Sciatic nerve (tissue), 2 donors: ENCODE measurements at regions not wholly inside any gene's neighbourhood (a gene's known extent, or its start where the extent isn't known, plus 50 kb on each side); places are given as distances from the start of the nearest gene placed in this dataset.

Source experiments
- ATAC-seq: fragments of 200-7000 bp; cut with Tn5 transposase; one replicate; pipeline ENCODE4 v1.9.1; 2020; ENCODE audit warnings: mild to moderate bottlenecking, moderate library complexity
- DNase-seq: peaks from one replicate; pipeline ENCODE4 v3.0.0-alpha.2; 2020; ENCODE audit warnings: low spot score
- intact Hi-C: fragments of 100-400 bp; cut with DNase I; formaldehyde crosslinking; loops from one replicate; pipeline ENCODE4 v1.14.2; 2022
- donor health status: DM: no; HTN: no; CAD: no.
- donor health status: DM: no; HTN: no; CAD: no.

DNA sequence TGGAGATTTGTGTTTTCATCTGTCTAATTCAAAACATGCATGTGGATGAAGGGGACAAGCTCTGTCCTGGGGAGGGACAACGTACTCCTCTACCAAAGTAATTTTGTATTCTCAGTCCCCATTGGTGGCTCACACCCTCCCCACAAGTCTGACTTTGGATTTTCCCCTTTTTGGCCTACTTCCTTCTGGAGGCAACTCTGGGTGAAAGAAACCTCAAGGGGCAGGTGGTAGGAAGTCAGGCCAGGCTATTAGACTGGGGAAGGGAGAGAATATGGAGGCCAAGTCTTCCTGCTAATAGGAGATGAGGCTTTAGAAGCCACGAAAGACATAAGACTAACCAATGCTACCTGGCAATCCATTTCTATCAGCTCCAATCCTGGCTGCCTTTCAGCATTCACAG is 124.9 kb upstream of the RASGRP1 start:
- intact Hi-C loops: loop anchor here (10.0 kb wide), 1 partner anchor 125 kb away; the partner anchor contains the start of gene RASGRP1
- ATAC-seq (no peak), DNase-seq (no peak)

GRCh38 chr15:38690216-38690615 is 125.6 kb upstream of the RASGRP1 start:
- intact Hi-C loops: no loop called here
- ATAC-seq (no peak), DNase-seq (no peak)

DNA sequence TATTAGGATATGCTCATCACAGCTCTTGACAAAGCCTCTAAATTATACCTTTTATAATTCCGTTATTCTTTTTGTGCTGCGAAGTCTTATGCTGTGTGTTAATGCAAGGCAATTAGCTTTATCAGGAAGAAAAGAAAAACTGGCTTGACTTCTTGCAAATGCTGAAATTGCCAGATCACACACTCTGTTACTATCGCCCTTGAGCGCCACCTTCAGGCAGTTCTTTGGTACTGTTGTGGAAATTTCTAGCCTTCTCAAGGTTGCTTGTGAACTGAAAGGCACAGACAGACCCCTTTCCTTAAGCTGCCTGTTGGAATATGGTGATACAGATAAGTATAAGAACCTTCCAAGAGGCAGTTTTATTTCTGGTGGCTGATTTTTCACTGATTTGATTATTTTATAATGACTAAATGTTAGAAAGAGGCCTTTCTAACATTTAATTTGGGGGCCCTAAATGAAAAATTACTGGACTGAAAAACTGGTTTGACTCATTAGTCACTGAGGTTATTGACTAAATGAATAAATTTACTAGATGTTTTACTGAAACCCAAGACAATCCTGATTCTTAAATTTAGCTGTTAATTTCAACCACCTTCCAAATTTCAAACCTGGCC is 126.2 kb upstream of the RASGRP1 start:
- intact Hi-C loops: no loop called here
- peak; percentile 79 for DNase-seq
- peak; percentile 56 for ATAC-seq

DNA sequence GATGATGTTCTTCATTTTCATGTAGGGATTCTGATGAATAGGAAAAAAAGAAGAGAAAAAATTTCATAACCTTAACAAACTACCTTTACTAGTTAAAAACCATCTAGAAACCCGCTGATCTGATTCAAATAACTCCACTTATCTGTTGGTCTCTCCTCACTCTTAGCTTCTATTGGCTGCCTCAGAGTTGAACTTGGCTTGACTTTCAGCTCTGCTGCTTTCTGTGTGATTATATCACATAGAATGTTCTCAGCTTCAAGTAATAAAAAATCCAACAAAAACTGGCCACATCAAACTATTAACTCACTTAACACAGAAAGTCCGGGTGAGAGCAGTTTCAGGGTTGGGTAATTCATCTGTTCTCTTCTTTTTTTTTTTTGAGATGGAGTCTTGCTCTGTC is 126.8 kb upstream of the RASGRP1 start:
- DNase-seq: no peak
- peak; percentile 31 for ATAC-seq
- intact Hi-C loops: no loop called here

DNA sequence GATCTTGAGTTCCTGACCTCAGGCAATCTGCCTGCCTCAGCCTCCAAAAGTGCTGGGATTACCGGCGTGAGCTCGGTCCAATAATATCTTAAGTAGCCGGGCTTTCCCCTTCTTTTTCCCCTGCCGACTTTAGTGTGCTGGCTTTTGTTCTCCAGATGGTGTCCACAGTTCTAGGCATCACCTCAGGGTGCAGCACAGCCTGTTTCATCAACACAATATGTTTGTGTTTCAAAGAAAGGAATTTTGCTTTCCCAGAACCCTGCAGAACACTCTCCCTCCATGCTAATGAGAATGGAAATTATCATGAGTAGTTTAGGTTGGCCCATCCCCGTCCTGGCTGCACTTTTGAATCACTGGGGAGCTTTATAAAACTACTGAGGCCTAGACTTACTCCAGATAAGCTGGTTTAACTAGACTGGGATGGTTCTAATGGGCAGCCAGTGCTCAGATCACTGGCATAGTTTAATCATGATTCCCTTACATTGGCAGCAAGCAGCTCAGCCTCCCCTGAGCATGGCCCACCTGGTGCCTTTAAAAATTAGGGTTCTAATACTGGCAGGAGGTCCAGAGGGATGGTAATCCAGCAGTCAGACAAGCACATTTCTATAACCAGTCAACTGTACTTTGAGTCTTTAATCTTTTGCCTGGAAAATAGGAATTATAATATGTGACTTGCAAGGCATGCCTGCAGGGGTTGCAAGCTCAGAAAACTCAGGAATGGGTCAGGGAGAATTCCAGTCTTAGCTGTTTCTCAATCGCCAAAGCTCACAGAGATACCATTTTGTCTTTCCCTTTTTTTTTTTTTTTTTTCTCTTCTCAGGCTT is 127.6 kb upstream of the RASGRP1 start:
- intact Hi-C loops: no loop called here
- peak; percentile 72 for ATAC-seq

GRCh38 chr15:38692789-38693062 is 128.1 kb upstream of the RASGRP1 start:
- DNase-seq (no peak), ATAC-seq (no peak)
- intact Hi-C loops: no loop called here

More for the DNA sequence above, 127.6 kb upstream of the RASGRP1 start:
- no peak for DNase-seq

GRCh38 chr15:38695249-38696108 is 130.9 kb upstream of the RASGRP1 start:
- intact Hi-C loops: no loop called here

DNA sequence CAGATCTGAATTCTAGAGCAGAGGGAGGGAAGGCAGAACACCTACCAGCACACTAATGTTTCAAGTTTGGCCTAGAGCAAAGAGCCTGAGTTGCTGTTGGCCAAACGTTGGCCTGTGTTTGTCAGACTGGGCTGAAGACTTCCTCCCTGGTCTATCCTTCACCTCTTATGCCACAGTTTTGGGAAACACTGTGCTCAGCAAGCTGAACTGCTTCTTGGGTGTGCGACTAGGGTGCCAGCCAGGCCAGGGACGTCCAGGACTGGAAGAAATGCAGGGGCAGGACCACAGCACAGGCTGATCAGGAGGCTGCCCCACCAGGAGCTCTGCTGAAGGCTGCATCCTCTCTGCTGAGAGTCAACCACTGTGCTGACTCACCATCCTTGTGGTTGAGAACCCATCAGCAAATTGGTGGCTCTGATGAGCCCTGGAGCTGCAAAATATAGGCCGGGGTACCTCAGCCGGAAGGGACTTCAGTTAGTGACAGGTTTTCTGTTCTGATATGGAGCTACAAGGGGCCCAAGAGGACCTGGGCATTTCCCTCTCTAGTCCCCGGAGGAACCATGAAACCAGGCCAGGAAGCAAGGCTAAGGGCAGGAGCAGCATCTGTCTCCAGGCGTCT is 131.6 kb upstream of the RASGRP1 start:
- DNase-seq (no peak), ATAC-seq (no peak)
- intact Hi-C loops: no loop called here

More at GRCh38 chr15:38695249-38696108, 130.9 kb upstream of the RASGRP1 start:
- DNase-seq (no peak), ATAC-seq (no peak)

DNA sequence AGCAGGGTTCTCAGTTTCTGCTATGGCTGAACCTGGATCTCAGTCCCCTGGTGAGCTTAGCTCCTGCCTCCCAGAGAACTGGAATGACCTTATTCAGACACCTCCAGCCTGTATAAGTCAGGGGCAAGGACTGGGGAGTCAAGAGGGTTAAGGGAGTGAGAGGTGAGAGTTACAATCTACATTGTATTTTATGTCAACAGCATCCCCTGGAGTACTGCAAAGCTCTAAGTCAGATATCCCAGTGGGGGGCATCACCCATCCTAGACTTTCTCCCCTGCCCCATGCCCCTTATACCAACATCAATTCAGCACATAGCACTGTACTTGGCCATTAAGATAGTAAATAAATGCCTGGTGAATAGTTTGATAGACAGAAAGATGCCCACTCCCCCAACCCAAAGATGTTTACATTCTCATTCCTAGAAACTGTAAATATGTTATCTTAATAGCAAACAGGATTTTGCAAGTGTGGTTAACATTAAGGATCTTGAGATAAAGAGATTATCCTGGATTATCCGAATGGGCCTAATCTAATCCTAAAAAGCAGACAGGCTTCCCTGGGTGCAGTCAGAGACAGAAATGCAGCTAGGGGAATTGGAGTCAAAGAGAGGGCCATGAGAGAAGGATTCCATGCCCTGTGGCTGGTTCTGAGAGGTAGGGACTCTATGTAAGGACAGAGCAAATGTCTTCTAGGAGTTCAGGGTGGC is 132.3 kb upstream of the RASGRP1 start:
- intact Hi-C loops: no loop called here

DNA sequence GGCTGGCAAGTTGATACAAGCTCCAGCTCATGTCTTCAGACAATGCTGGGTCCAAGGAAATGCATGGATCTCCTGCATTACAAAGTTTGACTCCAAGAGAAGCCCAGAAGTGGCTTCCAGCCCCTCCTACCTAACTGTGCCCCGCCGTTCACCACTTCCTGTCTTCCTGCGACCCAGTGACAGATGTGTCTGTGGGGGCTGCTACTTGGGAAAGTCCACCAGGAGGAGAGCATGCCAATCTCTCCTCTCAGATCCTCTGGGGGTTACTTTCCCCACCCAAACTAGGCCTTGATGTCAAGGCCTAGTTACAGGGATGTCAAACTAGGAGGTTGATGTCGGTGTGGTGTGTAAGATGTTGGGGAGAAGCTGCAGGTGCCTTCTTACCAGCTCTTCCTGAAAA is 133.6 kb upstream of the RASGRP1 start:
- DNase-seq (no peak), ATAC-seq (no peak)
- intact Hi-C loops: no loop called here

More for the DNA sequence above, 132.3 kb upstream of the RASGRP1 start:
- ATAC-seq (no peak), DNase-seq (no peak)

DNA sequence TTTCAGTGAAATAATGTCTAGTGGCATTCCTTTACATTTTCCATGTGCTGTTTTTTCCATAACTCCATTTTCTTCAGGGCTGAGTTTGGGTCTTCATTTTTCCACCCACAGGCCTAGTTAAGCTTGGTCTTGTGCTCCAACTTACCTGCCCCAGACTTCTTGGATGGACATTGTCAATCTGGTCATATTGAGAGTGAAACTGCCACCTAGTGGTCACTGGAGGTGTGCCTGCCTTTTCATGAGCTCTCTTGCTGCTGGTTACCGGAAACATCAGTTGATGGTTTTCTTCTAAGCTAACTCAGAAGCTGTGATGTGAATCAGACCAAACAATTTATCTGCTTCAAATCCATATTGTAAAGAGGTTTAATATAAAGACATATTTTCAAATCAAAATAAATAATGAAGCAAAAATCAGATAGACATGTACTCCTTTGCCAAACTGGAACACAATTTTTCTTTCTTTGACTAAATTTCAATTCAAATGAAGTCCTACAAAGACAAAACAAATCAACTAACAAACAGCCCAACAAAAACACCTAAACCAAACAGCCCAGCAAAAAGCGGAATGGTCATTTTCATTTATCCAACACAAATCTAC is 135.1 kb upstream of the RASGRP1 start:
- peak; percentile 73 for DNase-seq
- no peak for ATAC-seq
- intact Hi-C loops: no loop called here

DNA sequence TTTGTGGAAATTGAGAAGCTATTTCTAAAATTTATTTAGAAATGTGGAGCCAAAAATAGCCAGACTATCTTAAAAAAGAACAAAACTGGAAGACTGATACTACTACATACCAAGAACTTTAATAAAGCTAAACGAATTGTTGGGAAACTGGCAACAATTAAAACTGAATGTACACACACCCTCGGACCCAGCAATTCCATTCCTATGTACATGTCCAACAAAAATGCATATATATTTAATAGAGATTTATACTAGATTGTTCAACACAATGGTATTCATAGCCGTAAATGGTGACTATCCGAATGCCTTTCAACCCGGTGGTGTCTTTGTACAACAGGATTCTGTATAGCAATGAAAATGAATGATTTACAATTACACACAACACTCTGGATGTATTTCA is 136.5 kb upstream of the RASGRP1 start:
- DNase-seq (no peak), ATAC-seq (no peak)
- intact Hi-C loops: no loop called here

- DNase-seq (no peak), ATAC-seq (no peak)
- intact Hi-C loops: no loop called here
These were observed 137.7 kb upstream of the RASGRP1 start for GRCh38 chr15:38702178-38702912.

DNA sequence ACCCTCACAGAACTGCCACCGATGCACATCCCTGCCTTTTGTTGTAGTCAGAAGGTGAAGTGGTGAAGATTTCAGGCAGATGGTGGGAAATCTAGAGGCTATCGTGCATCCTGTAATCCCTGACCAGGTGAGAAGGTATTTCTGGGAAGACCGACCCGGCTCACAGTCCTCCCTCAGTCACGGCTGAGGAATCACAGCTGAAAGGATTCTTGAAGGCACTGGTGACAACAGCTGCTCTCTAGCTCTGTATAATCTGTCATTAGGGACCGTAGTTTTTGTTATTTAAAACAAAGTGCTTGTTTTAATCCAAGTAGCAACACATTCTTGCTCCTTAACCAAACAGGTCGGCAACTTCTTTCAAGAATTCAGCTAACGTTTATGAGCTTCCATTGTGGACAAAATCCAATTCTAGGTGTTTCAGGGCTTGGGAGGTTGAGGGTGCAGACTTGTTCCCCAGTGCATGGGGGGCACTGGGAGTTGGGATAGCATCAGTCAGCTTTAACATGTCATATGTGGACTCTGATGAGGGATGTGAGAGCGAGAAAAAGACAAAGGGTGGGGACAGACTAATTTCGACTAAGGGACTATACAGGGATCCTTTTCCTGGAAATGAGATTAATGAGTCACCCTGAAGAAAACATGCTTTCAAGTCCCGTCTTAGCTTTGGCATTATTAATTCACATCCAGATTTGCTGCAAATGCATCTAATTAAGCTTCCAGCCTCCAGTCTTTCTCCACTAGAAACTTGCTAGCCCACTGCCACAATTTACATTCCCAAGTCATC is 141.0 kb upstream of the RASGRP1 start:
- intact Hi-C loops: no loop called here
- ATAC-seq (no peak), DNase-seq (no peak)

GRCh38 chr15:38706956-38707355 is 142.3 kb upstream of the RASGRP1 start:
- DNase-seq (no peak), ATAC-seq (no peak)
- intact Hi-C loops: no loop called here

- intact Hi-C loops: no loop called here
- ATAC-seq (peak; percentile 90), DNase-seq (no peak)
These were observed 143.4 kb upstream of the RASGRP1 start for GRCh38 chr15:38707802-38708671.
